Gastrocnemius medialis (tissue), 4 donors: ENCODE measurements at regions not wholly inside any gene's neighbourhood (a gene's known extent, or its start where the extent isn't known, plus 50 kb on each side); places are given as distances from the start of the nearest gene placed in this dataset.

Experiments
- CTCF ChIP-seq, 5 experiments: fragments of 450-650 bp in 3 of 5; fragments of 200-600 bp in 2 of 5; sonication (generic) in 2 of 5; IDR thresholded peaks in 4 of 5; conservative IDR thresholded peaks in 1 of 5; 1 replicate in 4 of 5; 2 replicates in 1 of 5; pipeline ENCODE4 v1.5.1; 2016 to 2019; ENCODE audit warnings: antibody characterized with exemption in 5 of 5, mild to moderate bottlenecking in 3 of 5, moderate library complexity in 3 of 5
- POLR2A ChIP-seq, 2 donors: fragments of 450-650 bp; IDR thresholded peaks; one replicate each; pipeline ENCODE4 v1.6.1; 2017; ENCODE audit warnings: antibody characterized with exemption in 2 of 2, mild to moderate bottlenecking in 2 of 2, moderate library complexity in 2 of 2

GRCh38 chr18:35851286-35851970 lies 121.1 kb upstream of the RMP24 start:
- no peak for TF ChIP-seq CTCF (IDR thresholded peaks at IDR 0.05 in 4 of 5, conservative IDR thresholded peaks at IDR 0.05 in 1 of 5)
- TF ChIP-seq POLR2A (IDR thresholded peaks at IDR 0.05): no peak
